BE2C (cell line): ENCODE measurements at regions not wholly inside any gene's neighbourhood (a gene's known extent, or its start where the extent isn't known, plus 50 kb on each side); places are given as distances from the start of the nearest gene placed in this dataset.
A peak's percentile ranks its signal among the peaks of the same experiment; 100 is the strongest.

ENCODE experiments used
- DNase-seq: peaks from one replicate; pipeline ENCODE4 v3.0.0-alpha.2; 2020
- H3K27me3 ChIP-seq: fragments of 250-450 bp; sonication (Bioruptor Pico); 2 replicates; pipeline ENCODE4 v1.5.1; 2020; ENCODE audit warnings: mild to moderate bottlenecking
- H3K36me3 ChIP-seq: fragments of 250-450 bp; sonication (Bioruptor Pico); 2 replicates; pipeline ENCODE4 v1.5.1; 2020; ENCODE audit warnings: mild to moderate bottlenecking
- H3K4me1 ChIP-seq: fragments of 250-450 bp; sonication (Bioruptor Pico); 2 replicates; pipeline ENCODE4 v1.5.1; 2020
- H3K4me3 ChIP-seq: 2 replicates; pipeline ENCODE4 v1.5.1; 2011; ENCODE audit warnings: low read depth, low read length
- H3K9me3 ChIP-seq: fragments of 250-450 bp; sonication (Bioruptor Pico); 2 replicates; pipeline ENCODE4 v1.5.1; 2020
- CTCF ChIP-seq: IDR thresholded peaks from 2 replicates; pipeline ENCODE4 v1.5.1; 2012; ENCODE audit warnings: mild to moderate bottlenecking, low read depth, low read length

GRCh38 chr20:4604580-4604979 is 81.7 kb upstream of the PRNP start:
- H3K9me3 ChIP-seq = no peaks in the 10 kb centered on the region
- H3K27me3 ChIP-seq = peaks cover 56% of the 10 kb centered on the region
- no peak for DNase-seq
- TF ChIP-seq CTCF = no peak
- H3K36me3 ChIP-seq = no peaks in the 10 kb centered on the region
- H3K4me3 ChIP-seq = no peak overlapping the region
- no peaks in the 10 kb centered on the region for H3K4me1 ChIP-seq

GRCh38 chr20:4603724-4604123 is 82.5 kb upstream of the PRNP start:
- no peak for DNase-seq
- Histone ChIP-seq H3K9me3 (no peaks in the 10 kb centered on the region), H3K27me3 (peaks cover 56% of the 10 kb centered on the region), H3K36me3 (no peaks in the 10 kb centered on the region), H3K4me1 (no peaks in the 10 kb centered on the region), H3K4me3 (no peak overlapping the region)
- no peak for TF ChIP-seq CTCF

- Histone ChIP-seq H3K9me3 (no peaks in the 10 kb centered on the region), H3K36me3 (no peaks in the 10 kb centered on the region), H3K27me3 (peaks cover 50% of the 10 kb centered on the region), H3K4me3 (no peak overlapping the region), H3K4me1 (no peaks in the 10 kb centered on the region)
- TF ChIP-seq CTCF = no peak
- DNase-seq = no peak
Observed at GRCh38 chr20:4602297-4602631, 84.0 kb upstream of the PRNP start.

- DNase-seq = peak; percentile 30
- Histone ChIP-seq H3K9me3 (no peaks in the 10 kb centered on the region), H3K4me3 (no peak overlapping the region), H3K27me3 (peaks cover 49% of the 10 kb centered on the region), H3K4me1 (no peaks in the 10 kb centered on the region), H3K36me3 (no peaks in the 10 kb centered on the region)
- no peak for TF ChIP-seq CTCF
Observed at GRCh38 chr20:4601630-4602296, 84.5 kb upstream of the PRNP start.

GRCh38 chr20:4600308-4601014 is 85.8 kb upstream of the PRNP start:
- Histone ChIP-seq H3K36me3 (no peaks in the 10 kb centered on the region), H3K4me1 (no peaks in the 10 kb centered on the region), H3K4me3 (no peak overlapping the region), H3K27me3 (peaks cover 40% of the 10 kb centered on the region), H3K9me3 (no peaks in the 10 kb centered on the region)
- DNase-seq = no peak
- TF ChIP-seq CTCF = no peak

- Histone ChIP-seq H3K4me1 (no peaks in the 10 kb centered on the region), H3K27me3 (peaks cover 16% of the 10 kb centered on the region), H3K36me3 (no peaks in the 10 kb centered on the region), H3K9me3 (no peaks in the 10 kb centered on the region), H3K4me3 (no peak overlapping the region)
- no peak for DNase-seq
- no peak for TF ChIP-seq CTCF
Observed at GRCh38 chr20:4597215-4597614, 89.0 kb upstream of the PRNP start.
